SK-N-SH (cell line): ENCODE measurements at regions not wholly inside any gene's neighbourhood (a gene's known extent, or its start where the extent isn't known, plus 50 kb on each side); places are given as distances from the start of the nearest gene placed in this dataset.

Experiments used
- CTCF ChIA-PET: fragments of 300-600, 350-600 bp; formaldehyde crosslinking; extraction: SDS; loops from one replicate; lab custom pipeline; 2021; lab: Yijun Ruan, JAX
- POLR2A ChIA-PET: fragments of 350-600 bp; sonication (Branson Sonifier 250); formaldehyde crosslinking; extraction: SDS; loops from one replicate; lab custom pipeline; 2020; ENCODE audit warnings: antibody characterized with exemption, inconsistent platforms; lab: Yijun Ruan, JAX
- DNase-seq: peaks from one replicate; pipeline ENCODE4 v3.0.0; 2012
- H2AFZ ChIP-seq: fragments of 200-600 bp; sonication (generic); 2 replicates; pipeline ENCODE4 v1.8.1; 2016; ENCODE audit warnings: antibody characterized with exemption, mild to moderate bottlenecking, low read depth
- H3F3A ChIP-seq: fragments of 200-600 bp; sonication (generic); replicated peaks from 2 replicates; pipeline ENCODE3; 2016; ENCODE audit warnings: antibody characterized with exemption, mild to moderate bottlenecking; ENCODE audit not compliant: insufficient read depth
- H3K27ac ChIP-seq, 2 experiments: fragments of 200-500 bp in 1 of 2; fragments of 200-600 bp in 1 of 2; sonication (Bioruptor generic) in 1 of 2; sonication (generic), shearing (Covaris generic) in 1 of 2; 2 replicates each; pipeline versions ENCODE4 v1.5.1 to v1.6.1; 2014 to 2016; ENCODE audit warnings: low read depth in 2 of 2, inconsistent platforms in 1 of 2, low read length in 1 of 2, mild to moderate bottlenecking in 1 of 2, mixed read lengths in 1 of 2
- H3K27me3 ChIP-seq: fragments of 200-600 bp; sonication (generic), shearing (Covaris generic); 2 replicates; pipeline ENCODE4 v1.6.1; 2016; ENCODE audit warnings: mixed run types; ENCODE audit not compliant: insufficient read depth
- H3K36me3 ChIP-seq, 2 experiments: fragments of 200-500 bp in 1 of 2; fragments of 200-600 bp in 1 of 2; sonication (Bioruptor generic) in 1 of 2; sonication (generic) in 1 of 2; replicated peaks in 1 of 2; 2 replicates each; pipeline versions ENCODE3 to v1.5.1; 2014 to 2016; ENCODE audit warnings: low read length in 1 of 2, mild to moderate bottlenecking in 1 of 2; ENCODE audit not compliant: insufficient read depth in 2 of 2, control insufficient read depth in 1 of 2
- H3K4me1 ChIP-seq, 2 experiments: fragments of 200-500 bp in 1 of 2; fragments of 200-600 bp in 1 of 2; sonication (Bioruptor generic) in 1 of 2; sonication (generic), shearing (Covaris generic) in 1 of 2; 2 replicates each; pipeline versions ENCODE4 v1.5.1 to v1.6.1; 2014 to 2016; ENCODE audit warnings: low read depth in 1 of 2, low read length in 1 of 2, mixed run types in 1 of 2; ENCODE audit not compliant: insufficient read depth in 2 of 2, control insufficient read depth in 1 of 2
- H3K4me2 ChIP-seq: fragments of 200-600 bp; sonication (generic), shearing (Covaris generic); 2 replicates; pipeline ENCODE4 v1.6.1; 2017; ENCODE audit warnings: mixed run types
- H3K4me3 ChIP-seq, 2 experiments: fragments of 200-500 bp in 1 of 2; fragments of 200-600 bp in 1 of 2; sonication (Bioruptor generic) in 1 of 2; sonication (generic), shearing (Covaris generic) in 1 of 2; 2 replicates each; pipeline versions ENCODE4 v1.5.1 to v1.8.1; 2014 to 2016; ENCODE audit warnings: low read depth in 2 of 2, inconsistent platforms in 1 of 2, low read length in 1 of 2, mild to moderate bottlenecking in 1 of 2, mixed read lengths in 1 of 2, moderate library complexity in 1 of 2
- H3K79me2 ChIP-seq: fragments of 200-600 bp; sonication (generic); 2 replicates; pipeline ENCODE4 v1.8.1; 2017; ENCODE audit warnings: mild to moderate bottlenecking; ENCODE audit not compliant: insufficient read depth
- H3K9ac ChIP-seq: fragments of 200-600 bp; sonication (generic); 2 replicates; pipeline ENCODE4 v1.6.1; 2017; ENCODE audit warnings: mixed run types
- H3K9me2 ChIP-seq: fragments of 200-600 bp; sonication (generic); 2 replicates; pipeline ENCODE4 v1.6.1; 2017; ENCODE audit warnings: mixed run types
- H3K9me3 ChIP-seq: fragments of 200-600 bp; sonication (generic); 2 replicates; pipeline ENCODE4 v1.6.1; 2017; ENCODE audit warnings: mixed run types, mild to moderate bottlenecking, moderate library complexity
- H4K20me1 ChIP-seq: fragments of 200-600 bp; sonication (generic); 2 replicates; pipeline ENCODE4 v1.6.1; 2017; ENCODE audit warnings: mild to moderate bottlenecking, mixed run types; ENCODE audit not compliant: insufficient read depth
- CHD2 ChIP-seq: fragments of 150-350 bp; IDR thresholded peaks from 2 replicates; pipeline ENCODE4 v1.6.1; 2018; ENCODE audit warnings: low read length; ENCODE audit not compliant: partially characterized antibody
- CTCF ChIP-seq: fragments of 200-600 bp; sonication (generic); IDR thresholded peaks from 2 replicates; pipeline ENCODE4 v1.6.1; 2017; ENCODE audit warnings: antibody characterized with exemption, mild to moderate bottlenecking, moderate library complexity
- ELF1 ChIP-seq: IDR thresholded peaks from 2 replicates; pipeline ENCODE4 v1.4.0; 2012
- FOSL2 ChIP-seq: IDR thresholded peaks from 2 replicates; pipeline ENCODE4 v1.4.0; 2012; ENCODE audit warnings: low read depth, mild to moderate bottlenecking, moderate library complexity, borderline replicate concordance
- FOXJ3 ChIP-seq: sonication (generic); formaldehyde crosslinking; IDR thresholded peaks from 2 replicates; pipeline ENCODE4 v1.5.1; 2020; ENCODE audit warnings: mild to moderate bottlenecking, missing genetic modification reagents
- FOXM1 ChIP-seq: IDR thresholded peaks from 2 replicates; pipeline ENCODE4 v1.4.0; 2012; ENCODE audit warnings: low read depth, mild to moderate bottlenecking
- GABPA ChIP-seq: IDR thresholded peaks from 2 replicates; pipeline ENCODE4 v1.4.0; 2012; ENCODE audit warnings: low read depth, mild to moderate bottlenecking
- GATA2 ChIP-seq: sonication (generic); formaldehyde crosslinking; IDR thresholded peaks from 2 replicates; pipeline ENCODE4 v1.5.0; 2020; ENCODE audit warnings: mild to moderate bottlenecking, missing genetic modification reagents
- MAX ChIP-seq: IDR thresholded peaks from 2 replicates; pipeline ENCODE4 v1.4.0; 2012; ENCODE audit warnings: low read depth
- MEF2A ChIP-seq: IDR thresholded peaks from 2 replicates; pipeline ENCODE4 v1.4.0; 2012; ENCODE audit warnings: low read depth, borderline replicate concordance
- MXI1 ChIP-seq: IDR thresholded peaks from 2 replicates; pipeline ENCODE4 v1.6.1; 2012; ENCODE audit warnings: mild to moderate bottlenecking, low read depth, low read length, improper control_type of control experiment
- NFIC ChIP-seq: IDR thresholded peaks from 2 replicates; pipeline ENCODE4 v1.4.0; 2012; ENCODE audit warnings: borderline replicate concordance
- RAD21 ChIP-seq: IDR thresholded peaks from 2 replicates; pipeline ENCODE4 v1.6.1; 2012; ENCODE audit warnings: mild to moderate bottlenecking, low read length
- RCOR1 ChIP-seq: fragments of 150-350 bp; IDR thresholded peaks from 2 replicates; pipeline ENCODE4 v1.6.1; 2017; ENCODE audit warnings: antibody characterized with exemption, low read length
- RFX5 ChIP-seq: IDR thresholded peaks from 2 replicates; pipeline ENCODE4 v1.6.1; 2012; ENCODE audit warnings: mild to moderate bottlenecking, improper control_type of control experiment, low read length
- RXRA ChIP-seq: IDR thresholded peaks from 2 replicates; pipeline ENCODE4 v1.4.0; 2012; ENCODE audit warnings: low read depth, mild to moderate bottlenecking, borderline replicate concordance
- SMC3 ChIP-seq: IDR thresholded peaks from 2 replicates; pipeline ENCODE4 v1.6.1; 2012; ENCODE audit warnings: low read depth, low read length, improper control_type of control experiment
- TAF1 ChIP-seq: IDR thresholded peaks from 2 replicates; pipeline ENCODE4 v1.6.1; 2012; ENCODE audit warnings: low read depth, mild to moderate bottlenecking, low read length, moderate library complexity, borderline replicate concordance
- TCF12 ChIP-seq: IDR thresholded peaks from 2 replicates; pipeline ENCODE4 v1.4.0; 2012
- TEAD4 ChIP-seq: IDR thresholded peaks from 2 replicates; pipeline ENCODE4 v1.4.0; 2012; ENCODE audit warnings: mild to moderate bottlenecking, borderline replicate concordance; ENCODE audit not compliant: insufficient read depth
- YY1 ChIP-seq: IDR thresholded peaks from 2 replicates; pipeline ENCODE4 v1.4.0; 2012; ENCODE audit warnings: low read depth, mild to moderate bottlenecking
- ZBTB33 ChIP-seq: IDR thresholded peaks from 2 replicates; pipeline ENCODE4 v1.4.0; 2012; ENCODE audit warnings: low read depth, borderline replicate concordance
- WGBS: methylation state at CpG from one replicate; pipeline ENCODE4 v1.1.6; 2017; ENCODE audit warnings: low lambda C conversion rate; 5-methylcytosine and 5-hydroxymethylcytosine counted together

- Histone ChIP-seq H3K9me2 (no peaks in the 10 kb centered on the region), H3F3A (peaks cover 19% of the 10 kb centered on the region), H4K20me1 (no peaks in the 10 kb centered on the region), H3K27ac (no peak overlapping the region), H3K4me1 (peaks cover 23 to 30% of the 10 kb centered on the region in 2 experiments; a peak in 3 of 4 replicates), H3K4me2 (peak overlapping the region; percentile 64), H3K4me3 (peak overlapping the region; percentile 18 to 31; a peak in 1 of 4 replicates), H3K9me3 (no peaks in the 10 kb centered on the region), H2AFZ (peak overlapping the region; percentile 76; the same call in 1 of the 2 replicates), H3K79me2 (no peaks in the 10 kb centered on the region), H3K36me3 (no peaks in the 10 kb centered on the region), H3K27me3 (no peaks in the 10 kb centered on the region), H3K9ac (no peak overlapping the region)
- WGBS, result 73% methylated on average over 9 of the region's 22 CpGs
- ChIA-PET POLR2A (no interaction called here), CTCF (interaction anchor here (0.7 to 6.5 kb wide), 40 partner anchors 8 to 273 kb away, joined by 3 to 44 read pairs (median 5); no protein-coding TSS in a partner anchor)
- peak; percentile 89 for DNase-seq
- TF ChIP-seq GATA2 (CRISPR knock-in tag) (no peak), SMC3 (peak; percentile 76), NFIC (peak; percentile 26; the same call in 1 of the 2 replicates), CHD2 (peak; percentile 45), CTCF (peak; percentile 85), RFX5 (no peak), RAD21 (peak; percentile 57), TCF12 (no peak), MEF2A (no peak)
These were observed 75.2 kb upstream of the KSR1 start for GRCh38 chr17:27381007-27381501.

- CTCF ChIA-PET, result interaction anchor here (0.7 to 6.5 kb wide), 27 partner anchors 7 to 272 kb away, joined by 3 to 44 read pairs (median 5); no protein-coding TSS in a partner anchor
- Histone ChIP-seq H4K20me1 (no peaks in the 10 kb centered on the region), H3K9ac (no peak overlapping the region), H3K36me3 (no peaks in the 10 kb centered on the region), H3K79me2 (no peaks in the 10 kb centered on the region), H3K9me3 (no peaks in the 10 kb centered on the region), H3K27ac (no peak overlapping the region), H3K4me2 (no peak overlapping the region), H2AFZ (no peak overlapping the region), H3K4me1 (peaks cover 17 to 30% of the 10 kb centered on the region in 2 experiments; a peak in 3 of 4 replicates), H3F3A (peaks cover 19% of the 10 kb centered on the region), H3K4me3 (no peak overlapping the region)
- POLR2A ChIA-PET, result no interaction called here
- TF ChIP-seq ZBTB33 (no peak), RXRA (no peak), TAF1 (no peak), RAD21 (no peak), CTCF (no peak), MXI1 (no peak), MAX (no peak), CHD2 (no peak), NFIC (no peak), RCOR1 (no peak), TCF12 (no peak), FOXJ3 (CRISPR knock-in tag) (no peak), GABPA (no peak), TEAD4 (no peak), FOSL2 (no peak), ELF1 (no peak), YY1 (no peak), FOXM1 (no peak)
- TF ChIP-seq, all 33 proteins: peak for 0
- 92% methylated on average over 5 of the region's 5 CpGs for WGBS
- DNase-seq, result no peak
- H3K27me3 ChIP-seq, result no peaks in the 10 kb centered on the region
- no peaks in the 10 kb centered on the region for H3K9me2 ChIP-seq
These were observed 74.2 kb upstream of the KSR1 start for GRCh38 chr17:27382025-27382424.
